GM12878 (cell line): ENCODE measurements at regions not wholly inside any gene's neighbourhood (a gene's known extent, or its start where the extent isn't known, plus 50 kb on each side); places are given as distances from the start of the nearest gene placed in this dataset.

Experiments used
- ATAC-seq: fragments of 200-7000 bp; cut with Tn5 transposase; 3 replicates; pipeline ENCODE4 v1.9.1; 2020; ENCODE audit warnings: mild to moderate bottlenecking, moderate library complexity
- BruUV-seq: library from RNA; stranded (reverse); fragments of 400-500 nt; replicated peaks from 2 replicates; lab custom pipeline; 2021; lab: Mats Ljungman, UMichigan
- CTCF ChIA-PET: fragments of 300-600 bp; sonication (Branson Sonifier 250); formaldehyde crosslinking; extraction: SDS; loops from one replicate; lab custom pipeline; 2021; ENCODE audit warnings: inconsistent platforms; lab: Yijun Ruan, JAX
- POLR2A ChIA-PET: fragments of 350-600 bp; formaldehyde crosslinking; extraction: SDS; loops from one replicate; lab custom pipeline; 2021; ENCODE audit warnings: inconsistent platforms; lab: Charles Lee
- RAD21 ChIA-PET: fragments of 300-600 bp; sonication (Branson Sonifier 250); formaldehyde crosslinking; loops from one replicate; lab custom pipeline; 2023; ENCODE audit warnings: antibody characterized with exemption; ENCODE audit not compliant: unreplicated experiment; lab: Charles Lee
- SMC1A ChIA-PET: fragments of 300-600 bp; sonication (Branson Sonifier 250); formaldehyde crosslinking; loops from one replicate; lab custom pipeline; 2023; ENCODE audit not compliant: unreplicated experiment, uncharacterized antibody; lab: Charles Lee
- DNase-seq: peaks from one replicate; pipeline ENCODE4 v3.0.0-alpha.2; 2011; ENCODE audit warnings: low read depth, low spot score
- FAIRE-seq: peaks from 3 replicates; lab custom pipeline; 2011; peaks lifted over from hg19 to GRCh38; lab: Jason Lieb, UNC
- H2AFZ ChIP-seq: 2 replicates; pipeline ENCODE4 v1.6.0; 2011; ENCODE audit warnings: low read depth, low read length, control low read depth; ENCODE audit not compliant: control insufficient read depth
- H3K27ac ChIP-seq: 2 replicates; pipeline ENCODE4 v1.5.1; 2011; ENCODE audit warnings: control low read depth; ENCODE audit not compliant: control insufficient read depth, insufficient read depth
- H3K27me3 ChIP-seq, 2 experiments: replicated peaks in 1 of 2; 2 replicates each; pipeline versions ENCODE4 v1.6.0 to v1.6.1; 2011; ENCODE audit warnings: low read length in 1 of 2; ENCODE audit not compliant: control insufficient read depth in 2 of 2, insufficient read depth in 2 of 2
- H3K36me3 ChIP-seq, 2 experiments: 2 replicates each; pipeline ENCODE4 v1.5.1; 2011; ENCODE audit warnings: low read length in 1 of 2; ENCODE audit not compliant: control insufficient read depth in 2 of 2, insufficient read depth in 2 of 2
- H3K4me1 ChIP-seq: 2 replicates; pipeline ENCODE4 v1.6.1; 2011; ENCODE audit warnings: mild to moderate bottlenecking, low read length, moderate library complexity, mixed read lengths; ENCODE audit not compliant: control insufficient read depth, insufficient read depth
- H3K4me2 ChIP-seq: 2 replicates; pipeline ENCODE4 v1.6.0; 2011; ENCODE audit warnings: control low read depth; ENCODE audit not compliant: control insufficient read depth, insufficient read depth
- H3K4me3 ChIP-seq: fragments of 200-600 bp; sonication (generic); 2 replicates; pipeline ENCODE4 v1.5.1; 2016
- H3K79me2 ChIP-seq: 2 replicates; pipeline ENCODE4 v1.6.0; 2011; ENCODE audit warnings: low read length; ENCODE audit not compliant: control insufficient read depth, insufficient read depth
- H3K9ac ChIP-seq: 2 replicates; pipeline ENCODE4 v1.8.0; 2011; ENCODE audit warnings: low read length, control low read depth, mixed read lengths; ENCODE audit not compliant: control insufficient read depth, insufficient read depth
- H3K9me3 ChIP-seq: replicated peaks from 3 replicates; pipeline ENCODE4 v1.5.1; 2011; ENCODE audit warnings: mild to moderate bottlenecking, low read length; ENCODE audit not compliant: control insufficient read depth, insufficient read depth
- H4K20me1 ChIP-seq: 2 replicates; pipeline ENCODE4 v1.6.0; 2011; ENCODE audit not compliant: control insufficient read depth, insufficient read depth
- BMI1 ChIP-seq: fragments of 450-650 bp; IDR thresholded peaks from 2 replicates; pipeline ENCODE4 v1.6.1; 2016; ENCODE audit warnings: mild to moderate bottlenecking, moderate library complexity, borderline replicate concordance
- CHD2 ChIP-seq: IDR thresholded peaks from 2 replicates; pipeline ENCODE4 v1.6.1; 2011; ENCODE audit warnings: low read depth, low read length, improper control_type of control experiment, borderline replicate concordance
- CUX1 ChIP-seq: IDR thresholded peaks from 2 replicates; pipeline ENCODE4 v1.6.1; 2012; ENCODE audit warnings: improper control_type of control experiment, low read depth, low read length; ENCODE audit not compliant: insufficient replicate concordance
- GATAD2B ChIP-seq: fragments of 450-650 bp; conservative IDR thresholded peaks from 2 replicates; pipeline ENCODE4 v1.6.1; 2017; ENCODE audit warnings: low read depth, mild to moderate bottlenecking, moderate library complexity
- SUPT20H ChIP-seq: IDR thresholded peaks from 2 replicates; pipeline ENCODE4 v1.6.1; 2011; ENCODE audit warnings: low read depth, mild to moderate bottlenecking, low read length, moderate library complexity, borderline replicate concordance; ENCODE audit not compliant: control insufficient read depth
- WGBS: methylation state at CpG from one replicate; pipeline ENCODE4 v1.1.6; 2016; ENCODE audit warnings: low lambda C conversion rate; ENCODE audit not compliant: insufficient replicate concordance, insufficient coverage; ENCODE audit errors: missing lambda C conversion rate; 5-methylcytosine and 5-hydroxymethylcytosine counted together
- in situ Hi-C: fragments of 300-500 bp; cut with MboI; formaldehyde crosslinking; loops from 9 replicates; pipeline ENCODE4 v1.14.3; 2018; ENCODE audit warnings: mixed read lengths
- intact Hi-C: fragments of 100-400 bp; cut with micrococcal nuclease; formaldehyde crosslinking; loops from one replicate; pipeline ENCODE4 v1.14.2; 2022; ENCODE audit not compliant: unreplicated experiment

- TF ChIP-seq CUX1 = no peak
Observed at GRCh38 chr7:24172856-24173255, 111.1 kb upstream of the NPY start (continued).

GRCh38 chr7:24175603-24176002 is 108.4 kb upstream of the NPY start:
- Histone ChIP-seq H3K27ac (no peak overlapping the region), H3K4me3 (no peak overlapping the region), H2AFZ (no peak overlapping the region), H3K27me3 (no peaks in the 10 kb centered on the region; a peak in 1 of 4 replicates), H3K9ac (no peak overlapping the region), H3K4me1 (no peaks in the 10 kb centered on the region), H3K36me3 (no peaks in the 10 kb centered on the region), H3K9me3 (no peaks in the 10 kb centered on the region), H3K4me2 (no peak overlapping the region), H3K79me2 (no peaks in the 10 kb centered on the region), H4K20me1 (no peaks in the 10 kb centered on the region)
- FAIRE-seq = no peak
- in situ Hi-C loops (no loop called here), intact Hi-C loops (no loop called here)
- DNase-seq = no peak
- RAD21 ChIA-PET = no interaction called here
- BruUV-seq = no TSS peak
- CTCF ChIA-PET = no interaction called here
- POLR2A ChIA-PET = no interaction called here
- ATAC-seq = no peak
- SMC1A ChIA-PET = interaction anchor here (1.2 kb wide), 1 partner anchor 34 kb away, joined by 3 read pairs; no protein-coding TSS in a partner anchor
- 48% methylated on average over 6 of the region's 6 CpGs for WGBS
- TF ChIP-seq CHD2 (no peak), GATAD2B (no peak), SUPT20H (no peak), BMI1 (no peak)
